ENCODE measurements at regions not wholly inside any gene's neighbourhood (a gene's known extent, or its start where the extent isn't known, plus 50 kb on each side); places are given as distances from the start of the nearest gene placed in this dataset.
A peak's percentile ranks its signal among the peaks of the same experiment; 100 is the strongest.

DNA sequence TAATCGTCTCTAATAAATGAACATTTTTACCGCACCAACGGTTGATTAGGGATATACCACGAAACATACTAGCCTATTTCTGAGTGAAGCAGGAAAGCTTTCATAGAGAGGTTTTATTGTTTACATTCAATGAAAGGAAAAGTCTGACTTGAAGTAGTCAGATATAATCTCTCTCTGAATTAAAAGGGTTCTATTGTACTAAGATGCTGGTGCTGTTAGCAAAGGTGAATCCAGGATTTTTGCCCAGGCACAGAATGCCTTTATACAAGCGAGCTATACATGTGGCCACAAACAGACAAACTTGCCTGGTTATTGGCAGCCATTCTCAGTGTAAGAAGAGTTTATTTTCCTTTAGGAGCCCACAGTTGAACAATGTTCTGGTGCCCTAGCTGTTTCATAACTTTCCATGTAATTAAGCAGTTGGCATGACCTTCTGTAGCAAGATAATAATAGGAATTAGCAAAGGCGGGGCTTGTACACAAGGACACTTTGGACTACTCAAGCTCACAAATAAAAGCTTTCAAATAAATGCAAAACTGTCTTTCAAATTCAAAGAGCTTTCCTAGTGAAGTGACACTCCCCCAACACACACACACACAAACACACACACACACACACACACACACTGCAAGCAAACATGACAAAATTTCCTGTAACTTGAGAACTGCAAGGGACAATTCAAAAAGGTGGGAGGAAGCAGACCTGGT is 198.7 kb upstream of the MAP3K1 start:
- peak; percentile 82 for DNase-seq (ENCODE audit: low spot score)
- Histone ChIP-seq H3K27ac (peak overlapping the region; percentile 2 to 36), H3K36me3 (no peaks in the 10 kb centered on the region), H3K9me3 (no peaks in the 10 kb centered on the region), H3K4me1 (replicated peaks) (peaks cover 6% of the 10 kb centered on the region), H3K4me3 (no peak overlapping the region), H3K27me3 (replicated peaks; ENCODE audit: insufficient read depth) (no peaks in the 10 kb centered on the region)
- TF ChIP-seq, protein P1, sequence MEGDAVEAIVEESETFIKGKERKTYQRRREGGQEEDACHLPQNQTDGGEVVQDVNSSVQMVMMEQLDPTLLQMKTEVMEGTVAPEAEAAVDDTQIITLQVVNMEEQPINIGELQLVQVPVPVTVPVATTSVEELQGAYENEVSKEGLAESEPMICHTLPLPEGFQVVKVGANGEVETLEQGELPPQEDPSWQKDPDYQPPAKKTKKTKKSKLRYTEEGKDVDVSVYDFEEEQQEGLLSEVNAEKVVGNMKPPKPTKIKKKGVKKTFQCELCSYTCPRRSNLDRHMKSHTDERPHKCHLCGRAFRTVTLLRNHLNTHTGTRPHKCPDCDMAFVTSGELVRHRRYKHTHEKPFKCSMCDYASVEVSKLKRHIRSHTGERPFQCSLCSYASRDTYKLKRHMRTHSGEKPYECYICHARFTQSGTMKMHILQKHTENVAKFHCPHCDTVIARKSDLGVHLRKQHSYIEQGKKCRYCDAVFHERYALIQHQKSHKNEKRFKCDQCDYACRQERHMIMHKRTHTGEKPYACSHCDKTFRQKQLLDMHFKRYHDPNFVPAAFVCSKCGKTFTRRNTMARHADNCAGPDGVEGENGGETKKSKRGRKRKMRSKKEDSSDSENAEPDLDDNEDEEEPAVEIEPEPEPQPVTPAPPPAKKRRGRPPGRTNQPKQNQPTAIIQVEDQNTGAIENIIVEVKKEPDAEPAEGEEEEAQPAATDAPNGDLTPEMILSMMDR (IDR thresholded peaks at IDR 0.05), result no peak
- TF ChIP-seq POLR2AphosphoS5 (IDR thresholded peaks at IDR 0.05), result peak; percentile 63
- WGBS, result 18% methylated on average over 6 of the region's 6 CpGs
- intact Hi-C loops (cut with DNase I), result no loop called here

- TF ChIP-seq, protein P1 (IDR thresholded peaks at IDR 0.05), result no peak
- TF ChIP-seq POLR2AphosphoS5 (IDR thresholded peaks at IDR 0.05) (no peak), POLR2A (IDR thresholded peaks at IDR 0.05) (no peak)
- WGBS, result 17% methylated on average over 6 of the region's 6 CpGs
- H3K27ac ChIP-seq, result peak overlapping the region; percentile 2 to 36
- intact Hi-C loops (cut with DNase I), result no loop called here
- H3K9me3 ChIP-seq, result no peaks in the 10 kb centered on the region
- H3K4me1 ChIP-seq (replicated peaks), result peaks cover 6% of the 10 kb centered on the region
- no peak overlapping the region for H3K4me3 ChIP-seq
- no peaks in the 10 kb centered on the region for H3K36me3 ChIP-seq
- peak; percentile 20 for DNase-seq (ENCODE audit: low spot score)
- H3K27me3 ChIP-seq (replicated peaks; ENCODE audit: insufficient read depth), result no peaks in the 10 kb centered on the region
These were observed 199.8 kb upstream of the MAP3K1 start for GRCh38 chr5:56615361-56616153.

DNA sequence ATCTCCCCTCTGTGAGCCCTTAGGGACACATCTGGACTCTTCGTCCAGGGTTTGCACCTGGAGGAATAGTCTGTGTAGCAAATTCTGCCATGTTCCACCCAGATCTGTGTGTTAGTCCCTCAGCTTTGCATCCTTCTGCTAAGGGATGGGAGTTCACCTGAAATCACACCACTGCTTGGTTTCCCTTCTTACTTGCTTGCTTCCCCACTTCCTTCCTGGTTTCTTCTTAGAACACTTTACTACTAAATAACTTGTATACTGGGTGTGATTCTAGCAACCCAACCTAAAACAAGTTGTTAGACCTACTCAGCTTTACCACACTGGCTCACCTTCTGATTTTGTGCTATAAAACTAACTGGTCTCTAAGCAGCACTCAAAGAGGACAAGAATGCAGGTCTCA is 202.6 kb upstream of the MAP3K1 start:
- Histone ChIP-seq H3K9me3 (no peaks in the 10 kb centered on the region), H3K4me1 (replicated peaks) (peaks cover 6% of the 10 kb centered on the region), H3K27me3 (replicated peaks; ENCODE audit: insufficient read depth) (no peaks in the 10 kb centered on the region), H3K36me3 (no peaks in the 10 kb centered on the region), H3K27ac (no peak overlapping the region), H3K4me3 (no peak overlapping the region)
- no peak for DNase-seq (ENCODE audit: low spot score)
- intact Hi-C loops (cut with DNase I), result no loop called here
- WGBS, result 100% methylated on average over 1 of the region's 1 CpG
- TF ChIP-seq, protein P1 (IDR thresholded peaks at IDR 0.05), result no peak
- no peak for TF ChIP-seq POLR2A (IDR thresholded peaks at IDR 0.05)
- TF ChIP-seq POLR2AphosphoS5 (IDR thresholded peaks at IDR 0.05), result no peak

DNA sequence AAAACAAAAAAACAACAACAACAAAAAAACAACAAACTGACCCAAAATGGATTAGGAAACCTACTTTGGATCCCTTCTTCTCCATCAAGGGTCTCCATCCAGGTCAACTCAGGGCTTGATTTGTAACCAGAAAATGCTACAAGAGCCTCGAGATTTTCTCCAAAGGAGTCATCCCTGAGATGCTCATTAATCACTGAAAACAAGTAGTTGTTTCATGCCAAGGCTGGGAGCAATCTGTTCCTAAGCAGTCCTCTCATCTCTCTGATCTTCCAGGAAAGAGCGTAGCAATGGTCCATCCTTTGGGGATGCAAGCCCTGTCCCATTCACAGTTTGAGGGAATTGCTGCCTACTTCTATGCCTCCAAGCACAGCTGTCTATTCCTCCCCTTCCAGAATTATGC is 203.0 kb upstream of the MAP3K1 start:
- H3K36me3 ChIP-seq, result no peaks in the 10 kb centered on the region
- no peaks in the 10 kb centered on the region for H3K9me3 ChIP-seq
- H3K27me3 ChIP-seq (replicated peaks; ENCODE audit: insufficient read depth), result no peaks in the 10 kb centered on the region
- WGBS, result 50% methylated on average over 2 of the region's 2 CpGs
- H3K4me3 ChIP-seq, result no peak overlapping the region
- no peak for TF ChIP-seq POLR2AphosphoS5 (IDR thresholded peaks at IDR 0.05)
- TF ChIP-seq, protein P1 (IDR thresholded peaks at IDR 0.05), result no peak
- no peak for TF ChIP-seq POLR2A (IDR thresholded peaks at IDR 0.05)
- no peak for DNase-seq (ENCODE audit: low spot score)
- H3K27ac ChIP-seq, result no peak overlapping the region
- H3K4me1 ChIP-seq (replicated peaks), result peaks cover 6% of the 10 kb centered on the region
- intact Hi-C loops (cut with DNase I), result no loop called here

Measured in prostate gland (tissue), 2 donors.